ENCODE measurements at regions not wholly inside any gene's neighbourhood (a gene's known extent, or its start where the extent isn't known, plus 50 kb on each side); places are given as distances from the start of the nearest gene placed in this dataset.

DNA sequence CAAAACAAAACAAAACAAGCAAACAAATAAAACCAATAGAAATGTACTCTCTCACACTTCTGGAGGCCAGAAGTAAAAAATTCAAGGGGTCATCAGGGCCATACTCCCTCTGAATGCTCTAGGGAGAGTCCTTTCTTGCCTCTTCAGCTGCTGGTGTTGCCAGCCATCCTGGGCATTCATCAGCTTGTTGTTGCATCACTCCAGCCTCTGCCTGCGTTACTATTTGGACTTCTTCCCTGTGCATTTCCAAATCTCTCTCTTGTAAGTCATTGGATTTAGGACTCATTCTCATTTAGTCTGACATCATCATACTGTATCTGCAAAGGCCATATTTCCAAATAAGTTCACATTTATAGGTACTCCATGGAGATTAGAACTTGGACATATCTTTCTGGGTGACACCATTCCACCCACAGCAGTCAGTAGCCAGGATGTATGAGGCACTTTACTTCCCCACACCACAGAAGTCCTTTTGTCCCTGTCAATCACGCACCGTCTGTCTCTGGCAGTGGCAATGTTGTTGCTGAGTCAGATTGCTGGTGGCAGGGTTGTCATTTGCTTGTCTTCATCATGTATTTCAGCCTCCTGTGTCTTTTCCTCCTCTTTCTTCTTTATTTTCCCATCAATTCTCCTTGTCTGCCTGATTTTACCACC lies 151.0 kb upstream of the KCNJ6 start:
- intact Hi-C loops (cut with micrococcal nuclease; ENCODE audit: unreplicated experiment) (no loop called here), in situ Hi-C loops (cut with MboI) (no loop called here)
- no peaks in the 10 kb centered on the region for H4K20me1 ChIP-seq (ENCODE audit: control insufficient read depth, insufficient read depth)
- no peak overlapping the region for H3K4me2 ChIP-seq (ENCODE audit: control insufficient read depth, insufficient read depth)
- 0% methylated on average over 3 of the region's 3 CpGs for WGBS (ENCODE audit: insufficient coverage, insufficient replicate concordance, low lambda C conversion rate, missing lambda C conversion rate)
- ChIA-PET SMC1A (ENCODE audit: uncharacterized antibody, unreplicated experiment) (interaction anchor here (0.7 kb wide), 1 partner anchor 7 kb away, joined by 3 read pairs; no protein-coding TSS in a partner anchor), POLR2A (no interaction called here), RAD21 (ENCODE audit: unreplicated experiment) (no interaction called here), CTCF (no interaction called here)
- H3K36me3 ChIP-seq (ENCODE audit: control insufficient read depth in 2 of 2, insufficient read depth in 2 of 2, low read length in 1 of 2) = no peaks in the 10 kb centered on the region
- H3K9me3 ChIP-seq (replicated peaks; ENCODE audit: control insufficient read depth, insufficient read depth, low read length) = no peaks in the 10 kb centered on the region
- BruUV-seq (replicated peaks) = no TSS peak
- H3K4me3 ChIP-seq = no peak overlapping the region
- DNase-seq (ENCODE audit: low read depth, low spot score) = no peak
- ATAC-seq = no peak
- no peak for TF ChIP-seq SREBF1 (IDR thresholded peaks at IDR 0.05; ENCODE audit: low read length)
- TF ChIP-seq MEF2A (IDR thresholded peaks at IDR 0.05; ENCODE audit: insufficient read depth, low read depth, low read length) = no peak
- no peak for TF ChIP-seq HDAC6 (IDR thresholded peaks at IDR 0.05; ENCODE audit: unreplicated experiment)
- TF ChIP-seq MTA3 (IDR thresholded peaks at IDR 0.05; ENCODE audit: borderline replicate concordance, low read length) = no peak
- no peak for TF ChIP-seq SRF (IDR thresholded peaks at IDR 0.05; ENCODE audit: low read depth in 2 of 2, low read length in 2 of 2)
- no peak for TF ChIP-seq MXI1 (IDR thresholded peaks at IDR 0.05; ENCODE audit: low read depth, low read length)
- TF ChIP-seq TCF3 (IDR thresholded peaks at IDR 0.05; ENCODE audit: borderline replicate concordance, insufficient read depth, low read depth, low read length) = no peak
- TF ChIP-seq, protein P1, sequence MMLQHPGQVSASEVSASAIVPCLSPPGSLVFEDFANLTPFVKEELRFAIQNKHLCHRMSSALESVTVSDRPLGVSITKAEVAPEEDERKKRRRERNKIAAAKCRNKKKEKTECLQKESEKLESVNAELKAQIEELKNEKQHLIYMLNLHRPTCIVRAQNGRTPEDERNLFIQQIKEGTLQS (IDR thresholded peaks at IDR 0.05; ENCODE audit: borderline replicate concordance, extremely low read depth, low read depth, low read length) = no peak
- TF ChIP-seq, protein P2, sequence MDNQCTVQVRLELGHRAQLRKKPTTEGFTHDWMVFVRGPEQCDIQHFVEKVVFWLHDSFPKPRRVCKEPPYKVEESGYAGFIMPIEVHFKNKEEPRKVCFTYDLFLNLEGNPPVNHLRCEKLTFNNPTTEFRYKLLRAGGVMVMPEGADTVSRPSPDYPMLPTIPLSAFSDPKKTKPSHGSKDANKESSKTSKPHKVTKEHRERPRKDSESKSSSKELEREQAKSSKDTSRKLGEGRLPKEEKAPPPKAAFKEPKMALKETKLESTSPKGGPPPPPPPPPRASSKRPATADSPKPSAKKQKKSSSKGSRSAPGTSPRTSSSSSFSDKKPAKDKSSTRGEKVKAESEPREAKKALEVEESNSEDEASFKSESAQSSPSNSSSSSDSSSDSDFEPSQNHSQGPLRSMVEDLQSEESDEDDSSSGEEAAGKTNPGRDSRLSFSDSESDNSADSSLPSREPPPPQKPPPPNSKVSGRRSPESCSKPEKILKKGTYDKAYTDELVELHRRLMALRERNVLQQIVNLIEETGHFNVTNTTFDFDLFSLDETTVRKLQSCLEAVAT (IDR thresholded peaks at IDR 0.05) = no peak
- no peak for TF ChIP-seq FOXM1 (IDR thresholded peaks at IDR 0.05; ENCODE audit: low read depth, low read length)
- TF ChIP-seq YY1 (IDR thresholded peaks at IDR 0.05; ENCODE audit: low read depth, low read length) = no peak
- no peak for TF ChIP-seq POU2F2 (IDR thresholded peaks at IDR 0.05; ENCODE audit: borderline replicate concordance, low read depth, low read length)
- TF ChIP-seq, protein P3, sequence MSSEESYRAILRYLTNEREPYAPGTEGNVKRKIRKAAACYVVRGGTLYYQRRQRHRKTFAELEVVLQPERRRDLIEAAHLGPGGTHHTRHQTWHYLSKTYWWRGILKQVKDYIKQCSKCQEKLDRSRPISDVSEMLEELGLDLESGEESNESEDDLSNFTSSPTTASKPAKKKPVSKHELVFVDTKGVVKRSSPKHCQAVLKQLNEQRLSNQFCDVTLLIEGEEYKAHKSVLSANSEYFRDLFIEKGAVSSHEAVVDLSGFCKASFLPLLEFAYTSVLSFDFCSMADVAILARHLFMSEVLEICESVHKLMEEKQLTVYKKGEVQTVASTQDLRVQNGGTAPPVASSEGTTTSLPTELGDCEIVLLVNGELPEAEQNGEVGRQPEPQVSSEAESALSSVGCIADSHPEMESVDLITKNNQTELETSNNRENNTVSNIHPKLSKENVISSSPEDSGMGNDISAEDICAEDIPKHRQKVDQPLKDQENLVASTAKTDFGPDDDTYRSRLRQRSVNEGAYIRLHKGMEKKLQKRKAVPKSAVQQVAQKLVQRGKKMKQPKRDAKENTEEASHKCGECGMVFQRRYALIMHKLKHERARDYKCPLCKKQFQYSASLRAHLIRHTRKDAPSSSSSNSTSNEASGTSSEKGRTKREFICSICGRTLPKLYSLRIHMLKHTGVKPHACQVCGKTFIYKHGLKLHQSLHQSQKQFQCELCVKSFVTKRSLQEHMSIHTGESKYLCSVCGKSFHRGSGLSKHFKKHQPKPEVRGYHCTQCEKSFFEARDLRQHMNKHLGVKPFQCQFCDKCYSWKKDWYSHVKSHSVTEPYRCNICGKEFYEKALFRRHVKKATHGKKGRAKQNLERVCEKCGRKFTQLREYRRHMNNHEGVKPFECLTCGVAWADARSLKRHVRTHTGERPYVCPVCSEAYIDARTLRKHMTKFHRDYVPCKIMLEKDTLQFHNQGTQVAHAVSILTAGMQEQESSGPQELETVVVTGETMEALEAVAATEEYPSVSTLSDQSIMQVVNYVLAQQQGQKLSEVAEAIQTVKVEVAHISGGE (CRISPR knock-in tag; IDR thresholded peaks at IDR 0.05) = no peak
- no peak for TF ChIP-seq BHLHE40 (IDR thresholded peaks at IDR 0.05; ENCODE audit: borderline replicate concordance in 1 of 2, low read depth in 2 of 2, low read length in 1 of 2)
- no peak for TF ChIP-seq JUNB (IDR thresholded peaks at IDR 0.05)
- FAIRE-seq = no peak
- no peak overlapping the region for H2AFZ ChIP-seq (ENCODE audit: control insufficient read depth, low read depth, low read length)
- no peaks in the 10 kb centered on the region for H3K27me3 ChIP-seq (replicated peaks in 1 of 2; ENCODE audit: control insufficient read depth in 2 of 2, insufficient read depth in 2 of 2, low read length in 1 of 2)
- H3K79me2 ChIP-seq (ENCODE audit: control insufficient read depth, insufficient read depth, low read length) = no peaks in the 10 kb centered on the region
- H3K27ac ChIP-seq (ENCODE audit: control insufficient read depth, insufficient read depth) = no peak overlapping the region
- H3K9ac ChIP-seq (ENCODE audit: control insufficient read depth, insufficient read depth, low read length) = no peak overlapping the region
- no peaks in the 10 kb centered on the region for H3K4me1 ChIP-seq (ENCODE audit: control insufficient read depth, insufficient read depth, low read length)
